ENCODE measurements at regions not wholly inside any gene's neighbourhood (a gene's known extent, or its start where the extent isn't known, plus 50 kb on each side); places are given as distances from the start of the nearest gene placed in this dataset.

DNA sequence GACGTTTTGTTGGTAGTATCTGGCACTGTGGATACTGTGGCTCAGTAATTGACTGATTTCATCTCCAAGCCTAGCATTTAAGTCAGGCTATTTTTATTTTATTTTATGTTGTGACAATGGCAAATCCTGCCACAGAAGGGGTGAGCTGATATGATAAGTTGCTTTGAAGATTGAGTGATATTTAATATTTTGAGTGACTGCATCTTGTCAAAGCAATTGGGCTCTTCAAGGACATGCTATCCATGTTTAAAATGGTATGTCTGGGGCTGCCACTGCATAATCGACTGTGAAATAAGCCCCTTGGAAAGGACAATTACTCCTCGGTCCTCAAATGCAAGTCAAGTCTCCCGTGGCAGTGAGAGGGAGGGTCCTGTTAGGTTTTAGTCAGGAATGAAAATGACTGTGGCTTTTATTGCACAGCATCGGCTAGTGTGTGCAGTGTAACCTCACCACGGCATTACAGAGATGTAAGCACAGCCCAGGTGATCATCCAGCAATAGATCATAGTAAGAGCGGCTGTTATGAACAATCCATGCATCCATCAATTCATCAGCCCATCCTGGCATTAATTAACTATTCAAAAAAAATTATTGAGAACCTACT lies 178.2 kb downstream of the GBA3 start:
- Histone ChIP-seq H4K20me1 (ENCODE audit: insufficient read depth, low read length) (no peaks in the 10 kb centered on the region), H2AFZ (ENCODE audit: low read length) (no peak overlapping the region), H3K27ac (ENCODE audit: extremely low read length, insufficient read depth, low read length) (no peak overlapping the region), H3K9ac (ENCODE audit: insufficient read depth, low read depth, low read length) (no peak overlapping the region), H3K4me3 (replicated peaks in 1 of 3; ENCODE audit: insufficient read depth in 1 of 3, low read depth in 2 of 3, low read length in 3 of 3) (no peak overlapping the region), H3K27me3 (ENCODE audit: control insufficient read depth in 1 of 2, insufficient read depth in 2 of 2, low read length in 2 of 2) (no peaks in the 10 kb centered on the region; a peak in 1 of 5 replicates), H3K4me2 (ENCODE audit: low read depth, low read length) (no peak overlapping the region), H3K9me3 (ENCODE audit: low read length) (no peaks in the 10 kb centered on the region), H3K36me3 (replicated peaks in 1 of 2; ENCODE audit: control insufficient read depth in 1 of 2, insufficient read depth in 2 of 2, low read length in 2 of 2) (no peaks in the 10 kb centered on the region), H3K79me2 (ENCODE audit: insufficient read depth, low read length) (no peaks in the 10 kb centered on the region), H3K4me1 (ENCODE audit: insufficient read depth, low read length) (no peaks in the 10 kb centered on the region)
- DNase-seq (ENCODE audit: low spot score): no peak
- no peak for FAIRE-seq
- intact Hi-C loops (cut with micrococcal nuclease; ENCODE audit: unreplicated experiment): no loop called here
- 2% methylated on average over 7 of the region's 7 CpGs for WGBS (ENCODE audit: low lambda C conversion rate)
- ChIA-PET POLR2A (no interaction called here), CTCF (ENCODE audit: low intra/inter-chr PET ratio, low total read pairs) (no interaction called here)
- no TSS peak for BruUV-seq (replicated peaks)
- no peak for ATAC-seq
- in situ Hi-C loops (cut with HindIII; ENCODE audit: extremely low pct_ligation_motif_present, low pct_unique_long_range_greater_than_20kb): no loop called here
- no peak for TF ChIP-seq GABPB1 (CRISPR knock-in tag; IDR thresholded peaks at IDR 0.05)
- TF ChIP-seq, protein P1, sequence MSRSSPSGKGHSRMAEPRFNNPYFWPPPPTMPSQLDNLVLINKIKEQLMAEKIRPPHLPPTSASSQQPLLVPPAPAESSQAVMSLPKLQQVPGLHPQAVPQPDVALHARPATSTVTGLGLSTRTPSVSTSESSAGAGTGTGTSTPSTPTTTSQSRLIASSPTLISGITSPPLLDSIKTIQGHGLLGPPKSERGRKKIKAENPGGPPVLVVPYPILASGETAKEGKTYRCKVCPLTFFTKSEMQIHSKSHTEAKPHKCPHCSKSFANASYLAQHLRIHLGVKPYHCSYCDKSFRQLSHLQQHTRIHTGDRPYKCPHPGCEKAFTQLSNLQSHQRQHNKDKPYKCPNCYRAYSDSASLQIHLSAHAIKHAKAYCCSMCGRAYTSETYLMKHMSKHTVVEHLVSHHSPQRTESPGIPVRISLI (CRISPR knock-in tag; IDR thresholded peaks at IDR 0.05; ENCODE audit: borderline replicate concordance): no peak
- TF ChIP-seq ELF1 (CRISPR knock-in tag; IDR thresholded peaks at IDR 0.05): no peak
- TF ChIP-seq REST (IDR thresholded peaks at IDR 0.05; ENCODE audit: borderline replicate concordance in 1 of 2, low read depth in 1 of 2, low read length in 2 of 2): no peak
- TF ChIP-seq ZNF543 (CRISPR knock-in tag; IDR thresholded peaks at IDR 0.05): no peak
- no peak for TF ChIP-seq ZNF251 (CRISPR knock-in tag; IDR thresholded peaks at IDR 0.05)
- TF ChIP-seq SRSF4 (IDR thresholded peaks at IDR 0.05; ENCODE audit: low read depth, low read length, poor library complexity, severe bottlenecking): no peak
- no peak for TF ChIP-seq ZNF225 (CRISPR knock-in tag; IDR thresholded peaks at IDR 0.05)
- no peak for TF ChIP-seq TFDP2 (CRISPR knock-in tag; IDR thresholded peaks at IDR 0.05)
- TF ChIP-seq ZNF670 (CRISPR knock-in tag; IDR thresholded peaks at IDR 0.05; ENCODE audit: borderline replicate concordance): no peak
- TF ChIP-seq STAT5B (CRISPR knock-in tag; IDR thresholded peaks at IDR 0.05): no peak
- no peak for TF ChIP-seq CCDC6 (CRISPR knock-in tag; IDR thresholded peaks at IDR 0.05)
- TF ChIP-seq ZNF30 (CRISPR knock-in tag; IDR thresholded peaks at IDR 0.05): no peak
- no peak for TF ChIP-seq ZMYM2 (CRISPR knock-in tag; IDR thresholded peaks at IDR 0.05)
- TF ChIP-seq, protein P2, sequence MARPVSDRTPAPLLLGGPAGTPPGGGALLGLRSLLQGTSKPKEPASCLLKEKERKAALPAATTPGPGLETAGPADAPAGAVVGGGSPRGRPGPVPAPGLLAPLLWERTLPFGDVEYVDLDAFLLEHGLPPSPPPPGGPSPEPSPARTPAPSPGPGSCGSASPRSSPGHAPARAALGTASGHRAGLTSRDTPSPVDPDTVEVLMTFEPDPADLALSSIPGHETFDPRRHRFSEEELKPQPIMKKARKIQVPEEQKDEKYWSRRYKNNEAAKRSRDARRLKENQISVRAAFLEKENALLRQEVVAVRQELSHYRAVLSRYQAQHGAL (CRISPR knock-in tag; IDR thresholded peaks at IDR 0.05; ENCODE audit: not compliant biosample characterization): no peak

All from HepG2 (cell line).